Retinal pigment epithelial cell (primary cell): ENCODE measurements at regions not wholly inside any gene's neighbourhood (a gene's known extent, or its start where the extent isn't known, plus 50 kb on each side); places are given as distances from the start of the nearest gene placed in this dataset.
"Not testable (repeated sequence)": the region's sequence is repeated elsewhere in the genome, so short reads cannot be mapped to it uniquely, and the experiment has no call there.

ENCODE experiments used
- DNase-seq: peaks from one replicate; pipeline ENCODE4 v3.0.0-alpha.2; 2010; ENCODE audit warnings: low read depth
- H3K4me3 ChIP-seq: 2 replicates; pipeline ENCODE4 v1.5.1; 2011; ENCODE audit warnings: mild to moderate bottlenecking, low read length, control low read depth, moderate library complexity
- CTCF ChIP-seq: conservative IDR thresholded peaks from 2 replicates; pipeline ENCODE4 v1.5.1; 2011; ENCODE audit warnings: low read depth, low read length, control low read depth, inconsistent platforms

- TF ChIP-seq CTCF: no peak
- no peak for DNase-seq
- H3K4me3 ChIP-seq: no peak overlapping the region
These were observed 330.4 kb upstream of the KLF4 start for GRCh38 chr9:107819772-107820565.

- DNase-seq, H3K4me3 ChIP-seq: not testable (repeated sequence)
These were observed 328.9 kb upstream of the KLF4 start for GRCh38 chr9:107818503-107818829.

GRCh38 chr9:107817595-107818502 is 328.3 kb upstream of the KLF4 start:
- H3K4me3 ChIP-seq, DNase-seq: not testable (repeated sequence)

- no peak for DNase-seq
- H3K4me3 ChIP-seq: no peak overlapping the region
- no peak for TF ChIP-seq CTCF
These were observed 327.0 kb upstream of the KLF4 start for GRCh38 chr9:107816561-107817021.

GRCh38 chr9:107815782-107816560 is 326.4 kb upstream of the KLF4 start:
- DNase-seq: no peak
- no peak for TF ChIP-seq CTCF
- H3K4me3 ChIP-seq: no peak overlapping the region

- H3K4me3 ChIP-seq: no peak overlapping the region
- no peak for TF ChIP-seq CTCF
- DNase-seq: no peak
These were observed 323.7 kb upstream of the KLF4 start for GRCh38 chr9:107813287-107813686.

- DNase-seq: no peak
- TF ChIP-seq CTCF: no peak
These were observed 320.9 kb upstream of the KLF4 start for GRCh38 chr9:107810461-107810961.

More at GRCh38 chr9:107810461-107810961, 320.9 kb upstream of the KLF4 start:
- H3K4me3 ChIP-seq: no peak overlapping the region
